Urinary bladder (tissue), 3 donors: ENCODE measurements at regions not wholly inside any gene's neighbourhood (a gene's known extent, or its start where the extent isn't known, plus 50 kb on each side); places are given as distances from the start of the nearest gene placed in this dataset.
"Not testable (repeated sequence)": the region's sequence is repeated elsewhere in the genome, so short reads cannot be mapped to it uniquely, and the experiment has no call there.

Experiments used
- DNase-seq: peaks from one replicate; pipeline ENCODE4 v3.0.0-alpha.2; 2015; ENCODE audit errors: extremely low spot score
- H3K27ac ChIP-seq: one replicate; pipeline ENCODE4 v1.5.1; 2013; ENCODE audit warnings: low read depth, mild to moderate bottlenecking, moderate library complexity
- H3K36me3 ChIP-seq: one replicate; pipeline ENCODE4 v1.6.1; 2013; ENCODE audit warnings: mild to moderate bottlenecking, moderate library complexity; ENCODE audit not compliant: insufficient read depth
- H3K4me1 ChIP-seq: one replicate; pipeline ENCODE4 v1.6.1; 2013; ENCODE audit warnings: mild to moderate bottlenecking, moderate library complexity; ENCODE audit not compliant: insufficient read depth
- H3K4me3 ChIP-seq: one replicate; pipeline ENCODE4 v1.5.1; 2013; ENCODE audit warnings: low read depth, low read length
- WGBS: extraction: QIAGEN DNeasy Blood & Tissue Kit; methylation state at CpG from one replicate; pipeline ENCODE4 v1.1.7; 2013; 5-methylcytosine and 5-hydroxymethylcytosine counted together
- donor health status: healthy with polysubstance abuse.
- donor health status: healthy.

DNA sequence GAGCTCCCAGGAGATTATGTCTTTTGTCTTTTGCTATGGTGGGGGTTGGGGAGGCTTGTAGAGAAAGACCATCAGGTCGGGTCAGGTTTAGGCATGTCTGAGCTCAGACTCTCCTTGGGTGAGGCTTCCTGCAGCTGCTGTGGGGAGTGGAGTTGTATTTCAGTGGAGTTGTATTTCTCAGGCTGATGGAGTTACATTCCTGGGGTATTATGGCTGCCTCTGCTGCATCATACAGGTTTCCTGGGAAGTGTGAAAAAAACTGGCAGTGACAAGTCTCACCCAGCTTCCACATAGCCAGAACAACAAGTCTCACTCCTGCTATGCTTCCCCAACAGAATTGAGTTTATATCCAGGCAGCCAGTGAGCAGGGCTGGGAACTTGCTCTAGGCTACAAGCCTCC lies 119.3 kb downstream of the VSIG4 start:
- H3K27ac ChIP-seq = no peak overlapping the region
- no peaks in the 10 kb centered on the region for H3K36me3 ChIP-seq
- H3K4me3 ChIP-seq = no peak overlapping the region
- 18% methylated on average over 1 of the region's 1 CpG for WGBS
- H3K4me1 ChIP-seq = no peaks in the 10 kb centered on the region
- DNase-seq = no peak

DNA sequence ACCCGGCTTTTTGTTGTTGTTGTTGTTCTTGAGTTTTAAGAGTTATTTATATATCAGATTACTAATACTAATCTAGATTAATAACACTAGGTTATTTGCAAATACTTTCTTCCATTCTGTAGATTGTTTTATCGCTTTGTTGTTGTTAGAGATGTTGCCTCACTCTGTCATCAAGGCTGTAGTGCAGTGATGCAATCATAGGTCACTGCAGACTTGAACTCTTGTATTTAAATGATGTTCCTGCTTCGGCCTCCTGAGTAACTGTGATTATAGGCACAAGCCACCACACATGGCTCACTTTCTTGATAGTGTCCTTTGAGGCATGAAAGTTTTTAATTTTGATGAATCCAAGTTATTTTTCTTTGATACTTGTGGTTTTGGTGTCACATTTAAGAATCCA lies 129.0 kb downstream of the VSIG4 start:
- DNase-seq = no peak
- H3K4me3 ChIP-seq = no peak overlapping the region
- no peak overlapping the region for H3K27ac ChIP-seq
- no peaks in the 10 kb centered on the region for H3K4me1 ChIP-seq
- H3K36me3 ChIP-seq = no peaks in the 10 kb centered on the region
- WGBS = 89% methylated on average over 3 of the region's 3 CpGs

DNA sequence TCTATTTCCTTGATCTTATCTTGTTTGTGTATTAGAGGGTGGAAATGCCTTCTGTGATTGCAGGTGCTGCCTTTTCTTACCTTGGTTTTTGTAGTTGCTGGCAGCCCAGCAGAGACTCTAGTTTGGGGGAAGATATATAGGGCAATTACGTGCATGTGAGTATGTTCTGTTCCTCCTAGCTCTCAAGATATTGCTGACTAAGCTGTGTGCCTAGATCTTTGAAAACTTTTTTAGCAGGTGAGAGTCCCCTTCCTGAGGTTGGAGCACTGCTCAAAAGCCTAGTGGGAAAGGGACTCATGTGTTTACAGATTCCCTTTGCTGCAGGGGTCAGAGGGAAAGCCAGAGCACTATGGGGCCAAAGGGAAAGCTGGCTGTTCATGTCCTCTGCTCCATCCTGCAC lies 136.1 kb downstream of the VSIG4 start:
- 80% methylated on average over 1 of the region's 1 CpG for WGBS
- DNase-seq = no peak
- Histone ChIP-seq H3K4me1 (no peaks in the 10 kb centered on the region), H3K36me3 (no peaks in the 10 kb centered on the region), H3K4me3 (no peak overlapping the region), H3K27ac (no peak overlapping the region)

GRCh38 chrX:65902011-65902410 lies 137.9 kb downstream of the VSIG4 start:
- Histone ChIP-seq H3K4me3 (no peak overlapping the region), H3K4me1 (no peaks in the 10 kb centered on the region), H3K27ac (no peak overlapping the region), H3K36me3 (no peaks in the 10 kb centered on the region)
- WGBS = 65% methylated on average over 3 of the region's 3 CpGs
- no peak for DNase-seq

GRCh38 chrX:65900850-65901844 lies 138.7 kb downstream of the VSIG4 start:
- Histone ChIP-seq H3K36me3 (no peaks in the 10 kb centered on the region), H3K27ac (no peak overlapping the region), H3K4me1 (no peaks in the 10 kb centered on the region), H3K4me3 (no peak overlapping the region)
- no peak for DNase-seq
- WGBS = 87% methylated on average over 3 of the region's 3 CpGs

DNA sequence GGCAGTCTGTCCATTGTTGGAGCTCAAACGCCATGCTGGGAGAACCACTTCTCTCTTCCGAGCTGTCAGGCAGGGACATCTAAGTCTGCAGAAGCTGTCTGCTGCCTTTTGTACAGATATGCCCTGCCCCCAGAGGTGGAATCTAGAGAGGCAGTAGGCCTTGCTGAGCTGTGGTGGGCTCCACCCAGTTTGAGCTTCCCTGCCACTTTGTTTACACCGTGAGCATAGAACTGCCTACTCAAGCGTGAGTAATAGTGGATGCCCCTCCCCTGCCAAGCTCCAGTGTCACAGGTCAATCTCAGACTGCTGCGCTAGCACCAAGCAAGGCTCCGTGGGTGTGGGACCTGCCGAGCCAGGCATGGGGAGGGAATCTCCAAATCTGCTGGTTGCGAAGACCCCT lies 145.7 kb downstream of the VSIG4 start:
- Histone ChIP-seq H3K4me1 (no peaks in the 10 kb centered on the region), H3K36me3 (no peaks in the 10 kb centered on the region), H3K27ac (no peak overlapping the region), H3K4me3 (no peak overlapping the region)
- no peak for DNase-seq
- 85% methylated on average over 8 of the region's 8 CpGs for WGBS

- not testable (repeated sequence) for H3K4me1 ChIP-seq, H3K27ac ChIP-seq, H3K4me3 ChIP-seq, H3K36me3 ChIP-seq, DNase-seq
- 66% methylated on average over 2 of the region's 2 CpGs for WGBS
Observed at GRCh38 chrX:65891817-65892216, 148.1 kb downstream of the VSIG4 start.

DNA sequence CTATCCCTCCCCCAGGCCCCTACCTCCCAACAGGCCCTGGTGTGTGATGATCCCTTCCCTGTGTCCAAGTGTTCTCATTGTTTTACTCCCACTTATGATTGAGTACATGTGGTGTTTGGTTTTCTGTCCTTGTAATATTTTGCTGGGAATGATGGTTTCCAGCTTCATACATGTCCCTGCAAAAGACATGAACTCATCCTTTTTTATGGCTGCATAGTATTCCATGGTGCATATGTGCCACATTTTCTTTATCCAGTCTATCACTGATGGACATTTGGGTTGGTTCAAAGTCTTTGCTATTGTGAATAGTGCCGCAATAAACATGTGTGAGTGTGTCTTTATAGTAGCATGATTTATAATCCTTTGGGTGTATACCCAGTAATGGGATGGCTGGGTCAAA lies 151.7 kb downstream of the VSIG4 start:
- not testable (repeated sequence) for H3K27ac ChIP-seq, H3K4me3 ChIP-seq, H3K4me1 ChIP-seq, H3K36me3 ChIP-seq, DNase-seq
- 100% methylated on average over 1 of the region's 1 CpG for WGBS

DNA sequence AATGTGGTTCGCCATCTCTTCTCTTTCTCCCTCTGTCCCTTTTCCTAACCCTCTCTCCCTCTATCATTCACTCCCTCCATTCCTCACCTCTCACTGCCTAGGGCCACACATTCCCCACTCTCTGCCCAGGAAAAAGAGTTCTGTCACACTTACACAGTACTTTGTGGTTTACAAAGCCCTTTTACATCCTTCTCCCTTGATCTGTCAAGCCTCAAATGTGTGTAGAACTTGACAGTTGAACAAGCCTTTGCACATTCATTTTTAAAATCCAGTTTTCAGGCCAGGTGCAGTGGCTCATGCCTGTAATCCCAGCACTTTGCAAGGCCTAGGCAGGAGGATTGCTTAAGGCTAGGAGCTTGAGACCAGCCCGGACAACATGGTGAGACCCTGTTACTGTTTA lies 156.3 kb downstream of the VSIG4 start:
- Histone ChIP-seq H3K36me3 (no peaks in the 10 kb centered on the region), H3K4me1 (no peaks in the 10 kb centered on the region), H3K27ac (no peak overlapping the region), H3K4me3 (no peak overlapping the region)
- no peak for DNase-seq
- WGBS = 93% methylated on average over 2 of the region's 2 CpGs

DNA sequence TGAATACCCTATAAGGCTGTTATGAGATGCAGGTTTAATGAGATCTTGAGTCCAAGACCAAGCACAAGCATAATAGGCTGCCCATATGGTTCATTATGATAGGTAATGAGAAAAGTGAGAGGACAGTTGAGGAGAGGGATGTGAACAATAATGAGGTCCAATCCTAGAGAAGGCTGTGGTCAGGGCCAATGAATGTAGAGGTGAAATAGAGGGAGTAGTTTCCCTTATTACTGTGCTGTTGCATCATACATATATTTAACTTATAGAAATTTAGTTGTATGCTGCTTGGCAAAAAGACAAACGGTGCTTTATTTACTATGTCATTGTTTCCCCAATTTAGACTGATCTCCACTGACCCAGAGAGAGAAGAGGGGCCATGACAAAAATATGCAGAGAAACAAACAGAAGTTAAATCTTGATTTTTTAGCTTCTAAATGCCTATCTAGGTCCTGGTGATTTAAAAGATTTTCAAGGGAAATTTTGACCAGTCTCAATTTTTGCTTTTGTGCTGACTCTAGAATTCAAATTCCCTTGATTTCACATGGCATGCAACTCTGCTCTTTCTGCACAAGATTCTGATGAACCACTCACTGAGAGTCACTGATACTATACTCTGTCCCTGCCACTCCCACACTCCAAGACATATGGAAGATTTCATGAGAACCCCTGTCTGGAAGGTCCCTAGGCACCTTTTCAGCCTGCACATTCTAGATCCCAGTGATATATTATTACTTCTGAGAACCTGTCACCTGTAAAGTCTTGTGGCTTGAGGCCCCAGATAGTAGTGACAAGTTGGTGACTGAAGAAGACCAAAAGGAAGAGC lies 159.7 kb downstream of the VSIG4 start:
- no peaks in the 10 kb centered on the region for H3K4me1 ChIP-seq
- DNase-seq = no peak
- 76% methylated on average over 1 of the region's 1 CpG for WGBS
- H3K27ac ChIP-seq = no peak overlapping the region
- H3K4me3 ChIP-seq = no peak overlapping the region
- no peaks in the 10 kb centered on the region for H3K36me3 ChIP-seq

- H3K4me1 ChIP-seq = no peaks in the 10 kb centered on the region
- 69% methylated on average over 1 of the region's 1 CpG for WGBS
- no peak for DNase-seq
Observed at GRCh38 chrX:65878456-65878855, 161.4 kb downstream of the VSIG4 start.

GRCh38 chrX:65877953-65878352 lies 161.9 kb downstream of the VSIG4 start:
- WGBS = 61% methylated on average over 3 of the region's 3 CpGs
- no peaks in the 10 kb centered on the region for H3K4me1 ChIP-seq
- H3K36me3 ChIP-seq = no peaks in the 10 kb centered on the region
- no peak for DNase-seq
- no peak overlapping the region for H3K27ac ChIP-seq
- H3K4me3 ChIP-seq = no peak overlapping the region

More at GRCh38 chrX:65878456-65878855, 161.4 kb downstream of the VSIG4 start:
- H3K4me3 ChIP-seq = no peak overlapping the region
- no peaks in the 10 kb centered on the region for H3K36me3 ChIP-seq
- H3K27ac ChIP-seq = no peak overlapping the region

DNA sequence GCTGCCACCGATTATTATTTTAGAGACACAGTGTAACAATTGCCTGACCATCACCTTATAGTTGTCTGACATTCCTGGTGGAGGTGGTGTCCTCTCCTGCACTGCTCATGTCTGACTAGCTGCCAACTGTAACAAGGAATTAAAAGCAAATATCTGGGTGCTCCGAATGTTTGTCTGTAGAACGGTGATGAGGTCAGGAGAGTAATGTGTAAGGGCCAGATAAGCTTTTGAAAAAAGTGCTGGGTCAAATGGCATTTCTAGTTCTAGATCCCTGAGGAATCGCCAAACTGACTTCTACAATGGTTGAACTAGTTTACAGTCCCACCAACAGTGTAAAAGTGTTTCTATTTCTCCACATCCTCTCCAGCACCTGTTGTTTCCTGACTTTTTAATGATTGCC lies 164.3 kb downstream of the VSIG4 start:
- WGBS = 86% methylated on average over 4 of the region's 4 CpGs

DNA sequence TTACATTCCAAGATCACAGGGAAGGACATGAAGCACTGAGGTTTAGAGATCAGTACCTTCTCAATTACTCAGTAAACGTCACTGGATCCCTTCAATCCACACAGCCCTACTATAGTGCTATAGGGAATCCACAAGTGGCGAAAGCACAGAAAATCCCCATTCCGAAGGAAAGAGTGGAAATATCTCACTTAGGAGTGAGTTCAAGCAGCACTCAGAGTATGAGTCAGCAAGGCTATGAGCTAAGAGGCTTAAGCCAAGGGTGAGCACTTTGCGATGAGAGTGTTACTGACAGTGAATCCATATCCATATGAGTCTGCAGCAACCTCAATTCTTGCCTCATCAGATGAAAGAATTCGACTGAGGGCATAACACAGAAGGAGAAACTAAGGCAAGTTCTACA lies 165.1 kb downstream of the VSIG4 start:
- H3K36me3 ChIP-seq = no peaks in the 10 kb centered on the region
- no peaks in the 10 kb centered on the region for H3K4me1 ChIP-seq
- no peak overlapping the region for H3K4me3 ChIP-seq
- H3K27ac ChIP-seq = no peak overlapping the region
- 82% methylated on average over 5 of the region's 5 CpGs for WGBS
- DNase-seq = no peak

More for the DNA sequence above, 164.3 kb downstream of the VSIG4 start:
- H3K4me1 ChIP-seq, H3K4me3 ChIP-seq, H3K27ac ChIP-seq, H3K36me3 ChIP-seq, DNase-seq: not testable (repeated sequence)
